ENCODE measurements at regions not wholly inside any gene's neighbourhood (a gene's known extent, or its start where the extent isn't known, plus 50 kb on each side); places are given as distances from the start of the nearest gene placed in this dataset.

- no TSS peak for BruUV-seq (replicated peaks)
- intact Hi-C loops (cut with micrococcal nuclease): no loop called here
These were observed 86.6 kb downstream of the CHRD start for GRCh38 chr3:184466413-184466960.

More at GRCh38 chr3:184466413-184466960, 86.6 kb downstream of the CHRD start:
- Histone ChIP-seq H2AFZ (ENCODE audit: low read depth, low read length, poor library complexity, severe bottlenecking) (no peak overlapping the region), H3K9ac (ENCODE audit: low read length) (no peak overlapping the region), H3K79me2 (ENCODE audit: insufficient read depth, low read length) (no peaks in the 10 kb centered on the region), H3K4me1 (ENCODE audit: control insufficient read depth in 1 of 2, insufficient read depth in 2 of 2, low read length in 2 of 2) (peaks cover 2 to 12% of the 10 kb centered on the region in 2 experiments; a peak in 1 of 4 replicates), H3K4me3 (replicated peaks in 1 of 2; ENCODE audit: low read depth in 1 of 2, low read length in 2 of 2) (no peak overlapping the region), H3K4me2 (ENCODE audit: low read length) (no peak overlapping the region), H3K9me2 (ENCODE audit: insufficient read depth) (no peaks in the 10 kb centered on the region), H4K20me1 (ENCODE audit: insufficient read depth) (no peaks in the 10 kb centered on the region), H3K27me3 (ENCODE audit: insufficient read depth, low read length) (no peaks in the 10 kb centered on the region), H3K36me3 (ENCODE audit: control insufficient read depth in 1 of 2, insufficient read depth in 2 of 2, low read length in 2 of 2) (no peaks in the 10 kb centered on the region), H3K9me3 (ENCODE audit: control insufficient read depth in 1 of 2, insufficient read depth in 1 of 2, low read depth in 1 of 2, low read length in 2 of 2) (no peaks in the 10 kb centered on the region), H3K27ac (ENCODE audit: low read depth, low read length) (no peak overlapping the region)
- RAD21 ChIA-PET (ENCODE audit: low non-redundant PET in 1 of 2, low total read pairs in 2 of 2, uncharacterized antibody in 2 of 2, unreplicated experiment in 2 of 2): interaction anchor here in 1 of 2 experiments (0.7 kb wide), 1 partner anchor 95 kb away, joined by 3 read pairs; no protein-coding TSS in a partner anchor
- ATAC-seq: no peak
- POLR2A ChIA-PET: no interaction called here
- TF ChIP-seq EZH2phosphoT487 (IDR thresholded peaks at IDR 0.05; ENCODE audit: borderline replicate concordance): no peak
- TF ChIP-seq ATF3 (IDR thresholded peaks at IDR 0.05): no peak
- no peak for TF ChIP-seq POLR2A (IDR thresholded peaks at IDR 0.05; ENCODE audit: borderline replicate concordance, extremely low read depth, insufficient read depth, insufficient read length)
- no peak for TF ChIP-seq EGR1 (IDR thresholded peaks at IDR 0.05; ENCODE audit: low read depth)
- TF ChIP-seq CBX3 (IDR thresholded peaks at IDR 0.05; ENCODE audit: low read depth): no peak
- no peak for TF ChIP-seq EZH2 (IDR thresholded peaks at IDR 0.05)
- no peak for TF ChIP-seq SIN3A (IDR thresholded peaks at IDR 0.05; ENCODE audit: low read depth)
- TF ChIP-seq SP1 (IDR thresholded peaks at IDR 0.05; ENCODE audit: low read depth): no peak
- no peak for TF ChIP-seq CEBPB (IDR thresholded peaks at IDR 0.05; ENCODE audit: low read depth)
- no peak for TF ChIP-seq TCF7L2 (IDR thresholded peaks at IDR 0.05; ENCODE audit: borderline replicate concordance, extremely low read depth, insufficient read depth, insufficient read length)
- no peak for TF ChIP-seq ZNF274 (IDR thresholded peaks at IDR 0.05; ENCODE audit: low read depth, low read length)
- TF ChIP-seq, protein P1, sequence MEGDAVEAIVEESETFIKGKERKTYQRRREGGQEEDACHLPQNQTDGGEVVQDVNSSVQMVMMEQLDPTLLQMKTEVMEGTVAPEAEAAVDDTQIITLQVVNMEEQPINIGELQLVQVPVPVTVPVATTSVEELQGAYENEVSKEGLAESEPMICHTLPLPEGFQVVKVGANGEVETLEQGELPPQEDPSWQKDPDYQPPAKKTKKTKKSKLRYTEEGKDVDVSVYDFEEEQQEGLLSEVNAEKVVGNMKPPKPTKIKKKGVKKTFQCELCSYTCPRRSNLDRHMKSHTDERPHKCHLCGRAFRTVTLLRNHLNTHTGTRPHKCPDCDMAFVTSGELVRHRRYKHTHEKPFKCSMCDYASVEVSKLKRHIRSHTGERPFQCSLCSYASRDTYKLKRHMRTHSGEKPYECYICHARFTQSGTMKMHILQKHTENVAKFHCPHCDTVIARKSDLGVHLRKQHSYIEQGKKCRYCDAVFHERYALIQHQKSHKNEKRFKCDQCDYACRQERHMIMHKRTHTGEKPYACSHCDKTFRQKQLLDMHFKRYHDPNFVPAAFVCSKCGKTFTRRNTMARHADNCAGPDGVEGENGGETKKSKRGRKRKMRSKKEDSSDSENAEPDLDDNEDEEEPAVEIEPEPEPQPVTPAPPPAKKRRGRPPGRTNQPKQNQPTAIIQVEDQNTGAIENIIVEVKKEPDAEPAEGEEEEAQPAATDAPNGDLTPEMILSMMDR (IDR thresholded peaks at IDR 0.05 in 2 of 3, conservative IDR thresholded peaks at IDR 0.05 in 1 of 3; ENCODE audit: borderline replicate concordance in 1 of 3, insufficient read depth in 1 of 3, low read depth in 2 of 3, low read length in 2 of 3): no peak
- TF ChIP-seq, protein P2, sequence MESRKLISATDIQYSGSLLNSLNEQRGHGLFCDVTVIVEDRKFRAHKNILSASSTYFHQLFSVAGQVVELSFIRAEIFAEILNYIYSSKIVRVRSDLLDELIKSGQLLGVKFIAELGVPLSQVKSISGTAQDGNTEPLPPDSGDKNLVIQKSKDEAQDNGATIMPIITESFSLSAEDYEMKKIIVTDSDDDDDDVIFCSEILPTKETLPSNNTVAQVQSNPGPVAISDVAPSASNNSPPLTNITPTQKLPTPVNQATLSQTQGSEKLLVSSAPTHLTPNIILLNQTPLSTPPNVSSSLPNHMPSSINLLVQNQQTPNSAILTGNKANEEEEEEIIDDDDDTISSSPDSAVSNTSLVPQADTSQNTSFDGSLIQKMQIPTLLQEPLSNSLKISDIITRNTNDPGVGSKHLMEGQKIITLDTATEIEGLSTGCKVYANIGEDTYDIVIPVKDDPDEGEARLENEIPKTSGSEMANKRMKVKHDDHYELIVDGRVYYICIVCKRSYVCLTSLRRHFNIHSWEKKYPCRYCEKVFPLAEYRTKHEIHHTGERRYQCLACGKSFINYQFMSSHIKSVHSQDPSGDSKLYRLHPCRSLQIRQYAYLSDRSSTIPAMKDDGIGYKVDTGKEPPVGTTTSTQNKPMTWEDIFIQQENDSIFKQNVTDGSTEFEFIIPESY (IDR thresholded peaks at IDR 0.05; ENCODE audit: extremely low read depth, insufficient replicate concordance, low read length): no peak
- TF ChIP-seq JUND (IDR thresholded peaks at IDR 0.05): no peak
- CTCF ChIA-PET: interaction anchor here (1.1 to 5.8 kb wide), 3 partner anchors 9 to 95 kb away, joined by 3 to 51 read pairs (median 3); no protein-coding TSS in a partner anchor
- no peak for DNase-seq (ENCODE audit: low read depth, low spot score)
